ENCODE measurements at regions not wholly inside any gene's neighbourhood (a gene's known extent, or its start where the extent isn't known, plus 50 kb on each side); places are given as distances from the start of the nearest gene placed in this dataset.
"Not testable (repeated sequence)": the region's sequence is repeated elsewhere in the genome, so short reads cannot be mapped to it uniquely, and the experiment has no call there.

GRCh38 chr1:99401556-99401955, 137.3 kb downstream of the PLPPR4 start:
- TF ChIP-seq HNF4G (IDR thresholded peaks at IDR 0.05); CTCF (IDR thresholded peaks at IDR 0.05; ENCODE audit: low read depth, low read length, missing input control); RAD21 (IDR thresholded peaks at IDR 0.05); EGR1 (IDR thresholded peaks at IDR 0.05; ENCODE audit: low read depth in 2 of 2); ATF3 (IDR thresholded peaks at IDR 0.05); REST (IDR thresholded peaks at IDR 0.05); MAX (IDR thresholded peaks at IDR 0.05); RXRA (IDR thresholded peaks at IDR 0.05); YY1 (IDR thresholded peaks at IDR 0.05); HNF4A (conservative IDR thresholded peaks at IDR 0.05); GABPA (IDR thresholded peaks at IDR 0.05 in 1 of 2, conservative IDR thresholded peaks at IDR 0.05 in 1 of 2); ZBTB33 (IDR thresholded peaks at IDR 0.05); SP1 (IDR thresholded peaks at IDR 0.05): not testable (repeated sequence)
